ENCODE measurements at regions not wholly inside any gene's neighbourhood (a gene's known extent, or its start where the extent isn't known, plus 50 kb on each side); places are given as distances from the start of the nearest gene placed in this dataset.

GRCh38 chr7:155877167-155877566 is 64.9 kb upstream of the SHH start:
- TF ChIP-seq CTCF (IDR thresholded peaks at IDR 0.05; ENCODE audit: extremely low read depth in 1 of 2, insufficient read depth in 1 of 2, low read depth in 1 of 2, low read length in 2 of 2) (no peak), POLR2A (IDR thresholded peaks at IDR 0.05; ENCODE audit: low read depth, low read length) (no peak), POLR2AphosphoS5 (IDR thresholded peaks at IDR 0.05; ENCODE audit: insufficient read depth, low read depth, low read length) (no peak), EZH2 (IDR thresholded peaks at IDR 0.05; ENCODE audit: borderline replicate concordance, low read depth, low read length, severe bottlenecking) (no peak)
- TF ChIP-seq, protein P1, sequence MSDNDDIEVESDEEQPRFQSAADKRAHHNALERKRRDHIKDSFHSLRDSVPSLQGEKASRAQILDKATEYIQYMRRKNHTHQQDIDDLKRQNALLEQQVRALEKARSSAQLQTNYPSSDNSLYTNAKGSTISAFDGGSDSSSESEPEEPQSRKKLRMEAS (IDR thresholded peaks at IDR 0.05; ENCODE audit: insufficient read depth, insufficient read length) = no peak
